ENCODE measurements at regions not wholly inside any gene's neighbourhood (a gene's known extent, or its start where the extent isn't known, plus 50 kb on each side); places are given as distances from the start of the nearest gene placed in this dataset.
"Not testable (repeated sequence)": the region's sequence is repeated elsewhere in the genome, so short reads cannot be mapped to it uniquely, and the experiment has no call there.

DNA sequence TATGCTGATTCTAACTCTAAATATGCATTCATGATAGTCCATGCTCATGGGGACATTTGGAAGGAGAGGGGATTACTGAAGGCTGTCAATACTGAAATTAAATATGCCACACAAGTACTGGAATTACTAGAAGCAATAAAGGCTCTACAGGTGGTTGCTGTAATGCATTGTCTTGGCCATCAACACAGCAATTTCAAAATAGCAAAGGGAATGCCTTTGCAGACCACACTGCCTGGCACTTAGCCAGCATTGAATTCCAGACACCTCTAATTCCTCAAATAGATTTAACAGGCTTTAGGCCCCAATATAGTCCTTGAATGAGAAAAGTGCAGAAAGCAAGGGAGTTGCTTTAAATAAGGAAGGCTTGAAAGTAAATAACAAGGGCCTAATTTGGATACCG lies 115.8 kb upstream of the PLCL2 start:
- DNase-seq (ENCODE audit: low read depth, low spot score), result no peak

- no peak for DNase-seq (ENCODE audit: low read depth, low spot score)
Observed at GRCh38 chr3:16769525-16769924, 115.2 kb upstream of the PLCL2 start.

DNA sequence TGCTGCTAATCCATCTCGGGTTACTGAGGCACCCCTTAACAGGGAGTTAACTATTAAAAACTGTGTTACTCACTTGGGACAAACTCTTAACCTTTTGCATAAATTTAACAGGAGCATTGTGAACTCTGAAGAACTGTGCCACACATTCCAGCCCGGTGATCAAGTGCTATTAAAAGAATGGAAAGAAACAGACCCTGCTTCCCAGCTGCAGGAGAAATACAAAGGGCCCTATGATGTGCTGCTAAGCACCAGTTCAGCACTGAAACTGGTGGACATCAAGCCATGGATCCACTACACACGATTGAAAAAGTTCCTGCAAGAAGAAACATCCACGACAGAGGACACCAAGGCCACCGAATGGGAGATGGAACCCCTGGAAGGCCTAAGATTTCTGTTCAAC lies 114.7 kb upstream of the PLCL2 start:
- no peak for DNase-seq (ENCODE audit: low read depth, low spot score)

- no peak for DNase-seq (ENCODE audit: low read depth, low spot score)
Observed at GRCh38 chr3:16770792-16771191, 114.0 kb upstream of the PLCL2 start.

GRCh38 chr3:16773594-16773993 lies 111.2 kb upstream of the PLCL2 start:
- DNase-seq (ENCODE audit: low read depth, low spot score), result not testable (repeated sequence)

GRCh38 chr3:16774536-16774935 lies 110.2 kb upstream of the PLCL2 start:
- DNase-seq (ENCODE audit: low read depth, low spot score), result not testable (repeated sequence)

DNA sequence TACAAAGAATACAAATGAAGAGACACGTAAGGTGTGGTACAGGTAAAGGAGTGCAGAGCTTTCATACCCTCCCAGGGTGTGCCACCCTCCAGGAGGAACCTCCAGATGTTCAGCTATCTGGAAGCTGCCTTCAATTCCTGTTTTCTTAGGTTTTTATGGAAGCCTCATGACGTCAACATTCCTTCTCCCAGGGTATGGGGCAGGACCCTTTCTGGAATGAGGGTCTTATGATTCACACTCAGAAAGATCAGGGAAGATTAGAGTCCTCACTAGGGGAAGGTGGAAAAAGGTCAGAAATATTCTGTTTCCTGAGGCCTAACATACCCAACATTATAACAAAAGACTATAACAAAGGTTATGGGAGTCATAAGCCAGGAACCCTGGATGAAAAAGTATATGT lies 99.8 kb upstream of the PLCL2 start:
- DNase-seq (ENCODE audit: low read depth, low spot score), result no peak

DNA sequence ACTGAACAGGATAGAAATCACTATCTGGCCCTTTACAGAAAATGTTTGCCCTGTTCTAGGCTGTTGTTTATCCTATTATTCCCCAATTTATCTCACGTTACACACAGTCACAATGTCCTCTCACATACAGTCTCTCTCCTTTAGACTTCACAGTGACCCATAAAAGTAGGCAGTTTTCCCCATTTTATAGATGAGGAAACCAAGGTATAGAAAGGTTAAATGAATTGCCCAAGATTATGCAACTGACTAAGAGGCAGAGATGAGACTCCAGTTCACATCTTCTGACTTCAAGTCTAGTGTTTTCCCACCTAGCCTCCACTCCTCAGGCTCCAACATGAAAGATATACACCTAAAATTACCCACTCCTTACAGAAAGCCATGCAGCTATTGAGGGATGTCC lies 99.3 kb upstream of the PLCL2 start:
- DNase-seq (ENCODE audit: low read depth, low spot score), result no peak

DNA sequence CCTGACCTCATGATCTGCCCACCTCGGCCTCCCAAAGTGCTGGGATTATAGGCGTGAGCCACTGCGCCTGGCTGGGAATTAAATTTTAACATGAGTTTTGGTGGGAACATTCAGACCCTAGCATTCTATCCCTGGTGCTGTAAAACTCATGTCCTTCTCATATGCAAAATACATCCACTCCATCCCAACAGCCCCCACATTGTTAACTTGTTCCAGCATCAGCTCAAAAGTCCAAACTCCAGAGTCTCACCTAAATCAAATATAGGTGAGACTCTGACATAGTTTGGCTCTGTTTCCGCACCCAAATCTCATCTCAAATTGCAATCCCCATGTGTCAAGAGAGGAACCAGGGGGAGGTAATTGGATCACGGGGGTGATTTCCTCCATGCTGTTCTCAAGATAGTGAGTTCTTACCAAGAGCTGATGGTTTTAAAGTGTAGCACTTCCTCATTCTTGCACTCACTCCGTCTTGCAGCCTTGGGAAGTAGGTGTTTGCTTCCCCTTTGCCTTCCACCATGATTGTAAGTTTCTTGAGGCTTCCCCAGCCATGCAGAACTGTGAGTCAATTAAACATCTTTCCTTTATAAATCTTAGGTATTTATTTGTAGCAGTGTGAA lies 96.2 kb upstream of the PLCL2 start:
- no peak for DNase-seq (ENCODE audit: low read depth, low spot score)

- no peak for DNase-seq (ENCODE audit: low read depth, low spot score)
Observed at GRCh38 chr3:16789344-16790120, 95.2 kb upstream of the PLCL2 start.

- DNase-seq (ENCODE audit: low read depth, low spot score), result no peak
Observed at GRCh38 chr3:16790432-16791400, 94.0 kb upstream of the PLCL2 start.

- no peak for DNase-seq (ENCODE audit: low read depth, low spot score)
Observed at GRCh38 chr3:16793321-16793720, 91.4 kb upstream of the PLCL2 start.

DNA sequence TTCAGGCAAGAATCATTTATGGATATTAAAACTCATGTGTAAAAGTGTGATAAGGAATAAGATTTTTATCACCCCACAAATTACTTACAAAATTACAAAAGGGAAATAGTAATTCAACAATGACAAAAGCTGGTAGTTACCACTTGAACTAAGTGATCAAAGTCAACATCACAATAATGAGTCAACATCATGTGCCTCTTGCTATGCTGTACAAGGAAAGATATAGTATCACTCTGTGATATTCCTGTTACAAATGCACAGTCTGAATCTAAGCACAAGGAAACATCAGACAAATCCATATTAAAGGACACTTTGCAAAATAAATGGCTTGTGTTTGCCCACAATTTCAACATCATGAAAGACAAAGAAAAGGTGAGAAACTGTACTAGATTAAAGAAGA lies 90.5 kb upstream of the PLCL2 start:
- DNase-seq (ENCODE audit: low read depth, low spot score), result no peak

- DNase-seq (ENCODE audit: low read depth, low spot score), result no peak
Observed at GRCh38 chr3:16795581-16795980, 89.2 kb upstream of the PLCL2 start.

DNA sequence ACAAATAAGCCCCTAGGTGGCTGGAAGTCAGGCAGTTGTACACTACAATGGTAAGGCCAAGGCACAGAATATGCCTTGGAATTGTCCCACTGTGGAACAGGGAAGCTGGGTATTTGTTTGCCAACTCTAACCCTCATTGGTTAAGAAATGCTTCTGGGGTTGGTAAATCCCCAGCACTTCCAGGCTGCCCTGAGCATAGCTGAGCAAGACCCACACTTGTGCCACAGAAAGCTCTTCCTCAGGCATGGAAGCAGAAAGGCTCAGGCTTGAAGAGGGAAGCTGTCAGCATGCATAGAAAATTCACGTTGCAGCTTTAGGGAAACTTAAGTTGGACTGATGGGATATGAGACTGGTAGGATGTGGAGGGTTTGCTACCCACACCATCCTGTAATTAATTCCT lies 86.9 kb upstream of the PLCL2 start:
- DNase-seq (ENCODE audit: low read depth, low spot score), result no peak

DNA sequence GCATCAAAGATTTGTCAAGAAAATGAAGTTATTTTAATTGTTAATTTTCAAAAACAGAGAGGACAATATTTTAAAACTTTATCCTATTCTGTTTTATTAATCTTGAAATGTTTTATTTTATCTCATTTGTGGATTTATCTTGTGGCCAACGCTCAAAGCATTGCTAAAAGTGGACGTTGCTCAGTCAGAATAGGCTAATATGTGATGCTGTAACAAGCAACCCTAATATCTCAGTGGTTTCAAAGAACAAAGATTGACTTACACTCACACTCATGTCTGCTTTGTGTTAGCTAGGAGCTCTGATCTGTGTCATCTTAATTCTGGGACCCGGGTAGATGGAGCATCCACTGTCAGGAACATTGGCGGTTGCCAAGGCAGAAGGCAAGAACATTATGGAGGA lies 86.0 kb upstream of the PLCL2 start:
- DNase-seq (ENCODE audit: low read depth, low spot score), result no peak

- DNase-seq (ENCODE audit: low read depth, low spot score), result no peak
Observed at GRCh38 chr3:16800361-16800760, 84.4 kb upstream of the PLCL2 start.

DNA sequence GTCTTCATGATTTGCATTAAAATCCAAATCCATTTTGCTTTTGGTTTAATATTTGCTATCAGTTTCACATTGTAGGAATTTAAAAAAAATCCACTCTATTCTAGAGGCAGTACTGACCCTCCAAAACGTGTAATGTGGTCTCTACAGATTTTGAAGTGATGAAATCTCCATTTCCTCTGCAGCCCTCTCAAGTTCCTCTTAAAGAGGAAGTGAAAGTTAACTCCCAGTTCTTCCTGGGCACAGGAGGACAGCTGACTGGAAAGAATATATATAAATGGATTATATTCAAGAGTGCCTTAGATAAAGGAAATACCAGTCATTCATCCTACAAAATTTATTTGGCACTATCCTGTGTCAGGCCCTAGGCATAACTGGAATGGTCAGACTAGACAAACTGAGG lies 83.5 kb upstream of the PLCL2 start:
- DNase-seq (ENCODE audit: low read depth, low spot score), result no peak

DNA sequence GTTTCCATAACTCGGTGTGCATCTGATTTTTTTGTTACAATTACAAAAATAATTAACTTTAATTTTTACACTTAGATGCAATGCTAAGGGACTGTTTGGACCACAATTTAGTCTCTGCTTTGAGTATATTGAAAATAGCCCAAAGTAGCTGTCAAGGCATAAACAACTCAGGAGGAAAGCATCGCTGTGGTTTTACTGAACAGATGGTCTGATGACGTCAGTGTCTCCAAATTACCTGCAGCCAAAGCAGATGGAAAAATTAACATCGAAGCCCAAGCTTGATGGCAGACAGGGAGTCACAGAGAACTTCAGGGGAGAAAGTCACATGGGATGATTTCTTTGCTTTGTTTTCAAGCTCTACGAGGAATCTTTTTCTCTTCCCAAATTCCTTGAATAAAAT lies 83.1 kb upstream of the PLCL2 start:
- no peak for DNase-seq (ENCODE audit: low read depth, low spot score)

DNA sequence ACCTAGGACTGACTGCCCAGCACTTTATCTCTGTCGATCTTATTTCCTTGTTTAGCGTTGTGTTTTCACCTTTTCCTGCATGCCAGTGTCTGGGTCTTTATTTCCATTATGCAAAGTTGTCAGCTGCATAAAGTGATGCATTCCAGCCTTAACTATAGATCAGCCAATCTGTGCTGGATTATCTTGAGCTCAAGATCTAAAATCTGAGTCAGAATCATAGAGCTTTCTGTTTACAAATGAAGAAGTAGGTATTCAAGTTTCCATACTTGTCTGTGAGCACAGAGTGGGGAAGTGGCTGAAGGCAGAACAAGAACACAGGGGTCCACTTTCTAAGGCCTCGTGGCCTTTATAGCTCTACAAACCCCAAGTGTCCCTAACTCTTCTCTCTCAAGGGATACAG lies 82.4 kb upstream of the PLCL2 start:
- no peak for DNase-seq (ENCODE audit: low read depth, low spot score)

- DNase-seq (ENCODE audit: low read depth, low spot score), result no peak
Observed at GRCh38 chr3:16803019-16803418, 81.7 kb upstream of the PLCL2 start.

- DNase-seq (ENCODE audit: low read depth, low spot score), result no peak
Observed at GRCh38 chr3:16807391-16807790, 77.4 kb upstream of the PLCL2 start.
